GM18870 (cell line): ENCODE measurements at regions not wholly inside any gene's neighbourhood (a gene's known extent, or its start where the extent isn't known, plus 50 kb on each side); places are given as distances from the start of the nearest gene placed in this dataset.

ENCODE experiments used
- ATAC-seq: cut with Tn5 transposase; IDR thresholded peaks from one replicate; pipeline ENCODE4 v1.9.1; 2021; ENCODE audit warnings: moderate library complexity; ENCODE audit not compliant: unreplicated experiment

- no peak for ATAC-seq
These were observed 244.7 kb upstream of the TNC start for GRCh38 chr9:115362640-115363039.

- no peak for ATAC-seq
These were observed 247.0 kb upstream of the TNC start for GRCh38 chr9:115364991-115365390.

- no peak for ATAC-seq
These were observed 249.4 kb upstream of the TNC start for GRCh38 chr9:115367321-115367720.

- ATAC-seq: no peak
These were observed 250.0 kb upstream of the TNC start for GRCh38 chr9:115367780-115368525.

- ATAC-seq: no peak
These were observed 251.5 kb upstream of the TNC start for GRCh38 chr9:115369322-115369957.

GRCh38 chr9:115373000-115373709 lies 255.2 kb upstream of the TNC start:
- ATAC-seq: peak; percentile 94

GRCh38 chr9:115373710-115374045 lies 255.7 kb upstream of the TNC start:
- no peak for ATAC-seq

GRCh38 chr9:115374724-115375268 lies 256.8 kb upstream of the TNC start:
- ATAC-seq: no peak

- ATAC-seq: no peak
These were observed 260.3 kb upstream of the TNC start for GRCh38 chr9:115378241-115378640.

- no peak for ATAC-seq
These were observed 260.8 kb upstream of the TNC start for GRCh38 chr9:115378758-115379157.

GRCh38 chr9:115379719-115380118 lies 261.8 kb upstream of the TNC start:
- ATAC-seq: no peak

- ATAC-seq: no peak
These were observed 264.9 kb upstream of the TNC start for GRCh38 chr9:115382865-115383264.

- no peak for ATAC-seq
These were observed 267.6 kb upstream of the TNC start for GRCh38 chr9:115385383-115386122.

- ATAC-seq: no peak
These were observed 269.2 kb upstream of the TNC start for GRCh38 chr9:115386963-115387770.

- ATAC-seq: no peak
These were observed 273.3 kb upstream of the TNC start for GRCh38 chr9:115391168-115391825.

- ATAC-seq: no peak
These were observed 276.2 kb upstream of the TNC start for GRCh38 chr9:115393976-115394775.

GRCh38 chr9:115395511-115396021 lies 277.6 kb upstream of the TNC start:
- no peak for ATAC-seq

GRCh38 chr9:115396071-115396529 lies 278.1 kb upstream of the TNC start:
- ATAC-seq: no peak
